Vagina (tissue), 2 donors: ENCODE measurements at regions not wholly inside any gene's neighbourhood (a gene's known extent, or its start where the extent isn't known, plus 50 kb on each side); places are given as distances from the start of the nearest gene placed in this dataset.

Source experiments
- POLR2A ChIP-seq, 2 donors: fragments of 450-650 bp; IDR thresholded peaks; one replicate each; pipeline ENCODE4 v1.6.1; 2017; ENCODE audit warnings: antibody characterized with exemption in 2 of 2, mild to moderate bottlenecking in 2 of 2, moderate library complexity in 2 of 2
- TF ChIP-seq, protein P1 (sequence below), 3 experiments: fragments of 450-650 bp in 2 of 3; fragments of 200-600 bp in 1 of 3; sonication (generic) in 1 of 3; IDR thresholded peaks; one replicate each; pipeline ENCODE4 v1.5.1; 2017 to 2019; ENCODE audit warnings: antibody characterized with exemption in 3 of 3, mild to moderate bottlenecking in 2 of 3, moderate library complexity in 2 of 3

- TF ChIP-seq POLR2A (IDR thresholded peaks at IDR 0.05): no peak
- TF ChIP-seq, protein P1, sequence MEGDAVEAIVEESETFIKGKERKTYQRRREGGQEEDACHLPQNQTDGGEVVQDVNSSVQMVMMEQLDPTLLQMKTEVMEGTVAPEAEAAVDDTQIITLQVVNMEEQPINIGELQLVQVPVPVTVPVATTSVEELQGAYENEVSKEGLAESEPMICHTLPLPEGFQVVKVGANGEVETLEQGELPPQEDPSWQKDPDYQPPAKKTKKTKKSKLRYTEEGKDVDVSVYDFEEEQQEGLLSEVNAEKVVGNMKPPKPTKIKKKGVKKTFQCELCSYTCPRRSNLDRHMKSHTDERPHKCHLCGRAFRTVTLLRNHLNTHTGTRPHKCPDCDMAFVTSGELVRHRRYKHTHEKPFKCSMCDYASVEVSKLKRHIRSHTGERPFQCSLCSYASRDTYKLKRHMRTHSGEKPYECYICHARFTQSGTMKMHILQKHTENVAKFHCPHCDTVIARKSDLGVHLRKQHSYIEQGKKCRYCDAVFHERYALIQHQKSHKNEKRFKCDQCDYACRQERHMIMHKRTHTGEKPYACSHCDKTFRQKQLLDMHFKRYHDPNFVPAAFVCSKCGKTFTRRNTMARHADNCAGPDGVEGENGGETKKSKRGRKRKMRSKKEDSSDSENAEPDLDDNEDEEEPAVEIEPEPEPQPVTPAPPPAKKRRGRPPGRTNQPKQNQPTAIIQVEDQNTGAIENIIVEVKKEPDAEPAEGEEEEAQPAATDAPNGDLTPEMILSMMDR (IDR thresholded peaks at IDR 0.05): no peak
Measured at GRCh38 chr11:97641988-97642387, 1252.2 kb downstream of the JRKL start.
